NCI-H510A (cell line): ENCODE measurements at regions not wholly inside any gene's neighbourhood (a gene's known extent, or its start where the extent isn't known, plus 50 kb on each side); places are given as distances from the start of the nearest gene placed in this dataset.
"Not testable (repeated sequence)": the region's sequence is repeated elsewhere in the genome, so short reads cannot be mapped to it uniquely, and the experiment has no call there.

Experiments used
- DNase-seq: peaks from one replicate; lab custom pipeline; 2025; lab: John Stamatoyannopoulos, UW

GRCh38 chr5:122515210-122515609, 203.2 kb downstream of the SNCAIP start:
- not testable (repeated sequence) for DNase-seq

GRCh38 chr5:122515709-122516431, 203.8 kb downstream of the SNCAIP start:
- DNase-seq = peak; percentile 9

- DNase-seq = no peak
Measured at GRCh38 chr5:122516432-122516743, 204.4 kb downstream of the SNCAIP start.

GRCh38 chr5:122517091-122517490, 205.1 kb downstream of the SNCAIP start:
- no peak for DNase-seq

GRCh38 chr5:122523776-122524175, 211.7 kb downstream of the SNCAIP start:
- no peak for DNase-seq

- no peak for DNase-seq
Measured at GRCh38 chr5:122527547-122527946, 215.5 kb downstream of the SNCAIP start.

- no peak for DNase-seq
Measured at GRCh38 chr5:122532035-122532434, 220.0 kb downstream of the SNCAIP start.

- DNase-seq = no peak
Measured at GRCh38 chr5:122533825-122534224, 221.8 kb downstream of the SNCAIP start.

- DNase-seq = no peak
Measured at GRCh38 chr5:122534829-122535228, 222.8 kb downstream of the SNCAIP start.

GRCh38 chr5:122541388-122541787, 229.4 kb downstream of the SNCAIP start:
- no peak for DNase-seq

- no peak for DNase-seq
Measured at GRCh38 chr5:122545986-122546385, 228.9 kb upstream of the SNX2 start.

- DNase-seq = no peak
Measured at GRCh38 chr5:122547219-122547618, 227.7 kb upstream of the SNX2 start.

GRCh38 chr5:122547669-122548068, 227.2 kb upstream of the SNX2 start:
- DNase-seq = no peak

- no peak for DNase-seq
Measured at GRCh38 chr5:122559676-122560075, 215.2 kb upstream of the SNX2 start.

GRCh38 chr5:122561209-122561608, 213.7 kb upstream of the SNX2 start:
- DNase-seq = no peak

GRCh38 chr5:122565331-122565730, 209.5 kb upstream of the SNX2 start:
- no peak for DNase-seq

- DNase-seq = no peak
Measured at GRCh38 chr5:122576256-122577016, 198.4 kb upstream of the SNX2 start.

GRCh38 chr5:122581629-122582028, 193.3 kb upstream of the SNX2 start:
- DNase-seq = no peak

- no peak for DNase-seq
Measured at GRCh38 chr5:122584411-122585300, 190.2 kb upstream of the SNX2 start.

- DNase-seq = no peak
Measured at GRCh38 chr5:122585371-122585770, 189.5 kb upstream of the SNX2 start.

- no peak for DNase-seq
Measured at GRCh38 chr5:122586351-122586750, 188.5 kb upstream of the SNX2 start.

- no peak for DNase-seq
Measured at GRCh38 chr5:122591828-122592227, 183.1 kb upstream of the SNX2 start.

GRCh38 chr5:122599000-122599399, 175.9 kb upstream of the SNX2 start:
- DNase-seq = no peak
